ENCODE measurements at regions not wholly inside any gene's neighbourhood (a gene's known extent, or its start where the extent isn't known, plus 50 kb on each side); places are given as distances from the start of the nearest gene placed in this dataset.

DNA sequence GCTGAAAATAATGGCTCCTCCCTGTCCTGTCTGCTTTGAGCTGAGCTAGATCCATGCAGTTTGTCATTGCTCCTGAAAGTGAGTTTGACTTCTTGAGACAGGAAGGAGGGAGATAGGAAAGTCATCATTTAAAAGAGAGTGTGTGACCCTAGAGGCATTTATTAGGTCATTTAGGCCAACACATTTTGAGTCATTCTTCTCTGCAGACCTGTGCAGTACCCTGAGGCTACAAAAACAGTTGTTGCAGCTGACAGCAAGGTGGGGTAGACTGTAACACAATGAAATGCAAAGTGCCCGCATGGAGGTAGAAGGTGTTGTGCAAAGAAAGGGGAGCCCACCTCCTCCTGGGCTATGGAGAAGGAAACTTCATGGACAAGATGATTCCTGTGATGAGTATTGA is 102.8 kb upstream of the PFN2 start:
- DNase-seq (ENCODE audit: low read depth, low spot score) (no peak), ATAC-seq (no peak)
- no peak for TF ChIP-seq ELF1 (IDR thresholded peaks at IDR 0.05; ENCODE audit: borderline replicate concordance, low read depth)
- TF ChIP-seq EGR1 (IDR thresholded peaks at IDR 0.05; ENCODE audit: low read depth): no peak
- no peak for TF ChIP-seq REST (IDR thresholded peaks at IDR 0.05; ENCODE audit: low read depth)
- TF ChIP-seq, protein P1, sequence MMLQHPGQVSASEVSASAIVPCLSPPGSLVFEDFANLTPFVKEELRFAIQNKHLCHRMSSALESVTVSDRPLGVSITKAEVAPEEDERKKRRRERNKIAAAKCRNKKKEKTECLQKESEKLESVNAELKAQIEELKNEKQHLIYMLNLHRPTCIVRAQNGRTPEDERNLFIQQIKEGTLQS (IDR thresholded peaks at IDR 0.05): no peak
- TF ChIP-seq ZNF274 (IDR thresholded peaks at IDR 0.05; ENCODE audit: low read depth, low read length): no peak
- no peak for TF ChIP-seq POLR2A (IDR thresholded peaks at IDR 0.05; ENCODE audit: borderline replicate concordance, extremely low read depth, insufficient read depth, insufficient read length)
- TF ChIP-seq RAD21 (IDR thresholded peaks at IDR 0.05; ENCODE audit: low read depth): no peak
- TF ChIP-seq CEBPB (IDR thresholded peaks at IDR 0.05; ENCODE audit: low read depth): no peak
- TF ChIP-seq, protein P2, sequence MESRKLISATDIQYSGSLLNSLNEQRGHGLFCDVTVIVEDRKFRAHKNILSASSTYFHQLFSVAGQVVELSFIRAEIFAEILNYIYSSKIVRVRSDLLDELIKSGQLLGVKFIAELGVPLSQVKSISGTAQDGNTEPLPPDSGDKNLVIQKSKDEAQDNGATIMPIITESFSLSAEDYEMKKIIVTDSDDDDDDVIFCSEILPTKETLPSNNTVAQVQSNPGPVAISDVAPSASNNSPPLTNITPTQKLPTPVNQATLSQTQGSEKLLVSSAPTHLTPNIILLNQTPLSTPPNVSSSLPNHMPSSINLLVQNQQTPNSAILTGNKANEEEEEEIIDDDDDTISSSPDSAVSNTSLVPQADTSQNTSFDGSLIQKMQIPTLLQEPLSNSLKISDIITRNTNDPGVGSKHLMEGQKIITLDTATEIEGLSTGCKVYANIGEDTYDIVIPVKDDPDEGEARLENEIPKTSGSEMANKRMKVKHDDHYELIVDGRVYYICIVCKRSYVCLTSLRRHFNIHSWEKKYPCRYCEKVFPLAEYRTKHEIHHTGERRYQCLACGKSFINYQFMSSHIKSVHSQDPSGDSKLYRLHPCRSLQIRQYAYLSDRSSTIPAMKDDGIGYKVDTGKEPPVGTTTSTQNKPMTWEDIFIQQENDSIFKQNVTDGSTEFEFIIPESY (IDR thresholded peaks at IDR 0.05; ENCODE audit: extremely low read depth, insufficient replicate concordance, low read length): no peak
- no peak for TF ChIP-seq YY1 (IDR thresholded peaks at IDR 0.05; ENCODE audit: extremely low read depth, insufficient replicate concordance, low read depth, low read length)
- no peak for TF ChIP-seq SP1 (IDR thresholded peaks at IDR 0.05; ENCODE audit: low read depth)
- Histone ChIP-seq H2AFZ (ENCODE audit: low read depth, low read length, poor library complexity, severe bottlenecking) (no peak overlapping the region), H3K4me2 (ENCODE audit: low read length) (no peak overlapping the region), H3K27me3 (ENCODE audit: insufficient read depth, low read length) (peaks cover 25% of the 10 kb centered on the region; the same call in 1 of the 2 replicates), H3K4me1 (ENCODE audit: control insufficient read depth in 1 of 2, insufficient read depth in 2 of 2, low read length in 2 of 2) (no peaks in the 10 kb centered on the region), H3K36me3 (ENCODE audit: control insufficient read depth in 1 of 2, insufficient read depth in 2 of 2, low read length in 2 of 2) (no peaks in the 10 kb centered on the region), H3K9me3 (ENCODE audit: control insufficient read depth in 1 of 2, insufficient read depth in 1 of 2, low read depth in 1 of 2, low read length in 2 of 2) (no peaks in the 10 kb centered on the region), H3K9ac (ENCODE audit: low read length) (no peak overlapping the region), H3K79me2 (ENCODE audit: insufficient read depth, low read length) (no peaks in the 10 kb centered on the region), H3K9me2 (ENCODE audit: insufficient read depth) (no peaks in the 10 kb centered on the region), H3K4me3 (replicated peaks in 1 of 2; ENCODE audit: low read depth in 1 of 2, low read length in 2 of 2) (no peak overlapping the region), H3K27ac (ENCODE audit: low read depth, low read length) (no peak overlapping the region), H4K20me1 (ENCODE audit: insufficient read depth) (no peaks in the 10 kb centered on the region)
- ChIA-PET RAD21 (ENCODE audit: low non-redundant PET in 1 of 2, low total read pairs in 2 of 2, uncharacterized antibody in 2 of 2, unreplicated experiment in 2 of 2) (no interaction called here), POLR2A (no interaction called here), CTCF (no interaction called here)
- BruUV-seq (replicated peaks): no TSS peak
- intact Hi-C loops (cut with micrococcal nuclease): no loop called here

All from HCT116 (cell line).